NAMALWA (cell line): ENCODE measurements at regions not wholly inside any gene's neighbourhood (a gene's known extent, or its start where the extent isn't known, plus 50 kb on each side); places are given as distances from the start of the nearest gene placed in this dataset.

Experiments
- DNase-seq: peaks from one replicate; pipeline ENCODE4 v3.0.0-alpha.2; 2015; ENCODE audit warnings: low spot score

DNA sequence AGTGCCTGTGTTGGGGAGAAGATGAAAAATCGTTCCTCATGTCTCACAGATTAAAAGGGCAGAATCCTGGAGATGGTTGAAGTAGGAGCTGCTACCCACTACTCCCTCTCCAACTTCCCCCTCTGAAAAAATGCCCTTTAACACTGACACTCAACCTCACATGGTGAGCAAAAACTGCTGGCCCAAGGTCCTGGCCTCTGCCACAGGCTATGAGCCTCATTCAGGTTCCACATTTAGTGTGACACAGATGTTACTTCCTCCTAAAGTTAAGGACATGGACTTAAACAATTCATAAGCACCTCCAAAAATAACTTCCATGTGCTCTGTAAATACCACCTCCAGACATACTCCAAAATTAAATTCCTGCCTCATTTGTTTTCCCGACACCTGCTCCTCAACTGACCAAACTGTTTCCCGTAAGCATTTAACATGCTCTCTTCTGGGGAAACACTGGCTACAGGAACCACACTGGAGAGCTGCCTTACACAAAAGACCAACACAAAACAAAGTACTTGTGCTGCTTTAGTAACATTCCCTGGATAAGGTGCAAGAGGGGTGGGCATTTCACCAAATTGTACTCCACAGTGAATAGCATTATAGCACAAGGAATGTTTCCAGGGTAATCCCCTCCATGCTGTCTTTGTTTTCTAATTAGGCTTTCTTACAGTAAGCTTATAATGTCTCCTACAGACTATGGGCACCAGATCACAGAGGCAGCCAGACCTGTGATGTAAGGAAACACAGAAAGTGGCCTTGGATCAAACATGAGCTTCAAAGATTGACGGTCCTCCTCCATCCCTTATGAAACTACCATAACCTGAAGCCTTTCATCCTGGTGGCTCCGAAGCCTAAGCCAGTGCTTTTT lies 57.0 kb downstream of the PHLDA1 start:
- no peak for DNase-seq

DNA sequence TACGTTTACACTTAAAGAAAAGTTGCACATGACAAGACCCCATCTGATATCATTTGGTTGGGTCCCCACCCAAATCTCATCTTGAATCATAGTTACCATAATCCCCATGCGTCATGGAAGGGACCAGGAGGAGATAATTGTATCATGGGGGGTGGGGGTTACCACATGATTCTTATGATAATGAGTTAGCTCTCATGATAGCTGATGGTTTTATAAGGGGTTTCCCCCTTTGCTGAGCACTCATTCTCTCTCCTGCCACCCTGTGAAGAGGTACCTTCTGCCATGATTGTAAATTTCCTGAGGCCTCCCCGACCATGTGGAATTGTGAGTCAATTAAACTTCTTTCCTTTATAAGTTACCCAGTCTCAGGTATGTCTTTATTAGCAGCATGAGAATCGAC lies 60.3 kb downstream of the PHLDA1 start:
- no peak for DNase-seq

DNA sequence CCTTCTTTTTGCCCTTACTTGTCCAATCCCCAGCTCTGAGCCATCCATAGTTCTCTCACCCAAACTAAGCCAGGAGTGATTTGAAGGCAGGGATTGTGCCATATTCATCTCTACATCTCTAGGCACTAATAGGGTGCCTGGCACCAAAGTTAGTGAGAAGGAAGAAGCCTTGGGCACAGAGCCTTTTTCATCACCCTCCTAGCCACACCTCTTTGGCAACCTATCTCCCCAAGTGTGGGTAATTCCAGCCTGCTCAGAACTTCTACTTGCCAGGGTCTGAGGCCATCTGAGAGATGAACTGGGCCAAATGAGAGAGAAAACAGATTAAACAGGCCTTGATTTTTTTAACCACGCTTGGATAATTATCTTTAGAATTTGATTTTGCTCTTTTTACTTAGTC lies 61.3 kb downstream of the PHLDA1 start:
- no peak for DNase-seq

DNA sequence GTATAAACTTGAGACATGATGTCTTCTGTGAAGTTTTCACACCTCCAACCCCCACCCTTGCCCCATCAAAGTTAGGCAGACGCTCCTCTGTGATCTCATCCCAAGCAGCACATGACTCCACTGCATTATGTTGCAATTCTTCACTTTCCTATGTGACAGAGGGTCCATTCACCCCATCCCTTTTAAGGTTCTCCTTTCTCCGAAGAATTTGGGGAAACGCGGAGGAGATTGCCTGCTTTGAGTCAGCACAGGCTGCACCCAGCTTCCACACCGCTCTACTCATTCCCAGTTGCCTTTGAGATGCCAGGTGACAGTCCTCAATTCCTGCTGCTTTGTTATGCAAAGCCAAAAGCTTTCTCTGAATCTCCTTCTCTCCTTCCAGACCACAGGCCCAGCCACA lies 61.8 kb downstream of the PHLDA1 start:
- no peak for DNase-seq

DNA sequence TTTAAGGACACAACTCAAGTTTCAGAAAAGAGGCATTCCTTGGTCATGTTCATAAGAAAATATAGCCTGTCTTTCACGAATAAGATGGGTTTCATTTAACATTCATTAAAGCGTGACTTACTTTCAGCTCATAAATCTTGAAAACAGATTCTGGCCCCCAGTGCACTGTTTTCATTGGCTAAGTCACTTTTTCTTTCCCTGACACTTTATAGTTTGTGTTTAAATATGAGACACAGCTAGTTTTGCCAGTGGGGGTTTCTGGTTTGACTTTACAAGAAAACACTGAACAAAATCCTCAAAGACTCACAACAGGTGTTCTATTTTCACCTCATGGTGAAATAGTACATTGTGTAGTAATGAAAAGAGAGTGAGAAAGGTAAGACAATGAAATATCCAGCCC lies 65.9 kb downstream of the PHLDA1 start:
- no peak for DNase-seq

GRCh38 chr12:75964150-75964549 lies 67.4 kb downstream of the PHLDA1 start:
- DNase-seq = no peak

DNA sequence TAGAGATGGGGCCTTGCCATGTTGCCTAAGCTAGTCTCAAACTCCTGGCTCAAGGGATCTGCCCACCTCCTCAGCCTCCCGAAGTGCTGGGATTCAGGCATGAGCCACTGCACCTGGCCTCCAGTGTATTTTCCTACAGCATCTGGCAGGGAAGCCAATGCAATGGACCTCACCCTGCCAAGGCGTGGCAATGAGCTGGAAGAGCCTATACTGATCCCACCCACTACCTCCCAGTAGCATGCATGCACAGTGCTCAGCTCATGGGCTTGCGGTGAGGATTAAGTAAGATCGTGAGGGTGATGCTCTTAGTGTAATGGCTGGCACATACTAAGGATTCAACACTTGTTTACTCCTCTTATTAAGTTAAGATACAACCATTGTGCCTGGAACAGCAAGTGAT lies 69.7 kb downstream of the PHLDA1 start:
- DNase-seq = no peak

GRCh38 chr12:75960954-75961661 lies 70.5 kb downstream of the PHLDA1 start:
- DNase-seq = no peak

DNA sequence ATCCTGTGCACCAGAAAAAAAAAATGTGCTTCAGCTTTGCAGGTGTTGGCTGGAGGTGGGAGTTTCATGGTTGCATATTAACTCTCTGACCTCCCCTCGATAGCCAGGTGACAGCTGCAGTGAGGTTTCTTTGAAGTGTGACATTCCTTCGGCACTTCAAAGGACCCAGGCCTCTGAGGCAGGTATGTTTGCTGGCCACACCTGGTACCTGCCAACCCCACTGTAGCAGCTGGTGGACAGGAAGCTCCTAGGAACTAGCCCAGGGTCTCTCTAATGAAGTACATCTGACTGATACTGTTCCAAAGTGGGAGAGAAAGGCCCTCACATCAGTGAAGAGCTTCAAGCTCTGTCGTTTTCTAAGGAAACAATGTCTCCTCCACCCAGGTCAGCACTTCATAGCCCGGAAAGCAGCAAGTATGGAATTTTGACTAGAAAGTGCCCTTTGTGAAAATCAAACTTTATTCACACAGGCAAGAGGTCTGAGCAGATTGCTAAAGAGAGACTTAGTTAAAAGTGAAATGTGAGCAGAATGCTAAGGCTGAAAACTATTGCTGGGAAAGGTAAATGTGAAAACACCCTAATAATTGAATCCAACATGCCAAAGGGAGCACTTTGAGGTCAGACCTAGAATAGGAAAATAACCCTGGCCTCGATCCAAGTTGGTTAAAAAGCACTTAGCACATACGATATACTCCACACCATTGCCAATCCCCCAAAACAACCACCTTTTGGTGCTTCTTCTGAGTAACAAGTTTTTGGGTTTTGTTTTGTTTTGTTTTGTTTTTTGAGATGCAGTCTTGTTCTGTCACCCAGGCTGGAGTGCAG lies 71.3 kb downstream of the PHLDA1 start:
- DNase-seq = peak; percentile 15

DNA sequence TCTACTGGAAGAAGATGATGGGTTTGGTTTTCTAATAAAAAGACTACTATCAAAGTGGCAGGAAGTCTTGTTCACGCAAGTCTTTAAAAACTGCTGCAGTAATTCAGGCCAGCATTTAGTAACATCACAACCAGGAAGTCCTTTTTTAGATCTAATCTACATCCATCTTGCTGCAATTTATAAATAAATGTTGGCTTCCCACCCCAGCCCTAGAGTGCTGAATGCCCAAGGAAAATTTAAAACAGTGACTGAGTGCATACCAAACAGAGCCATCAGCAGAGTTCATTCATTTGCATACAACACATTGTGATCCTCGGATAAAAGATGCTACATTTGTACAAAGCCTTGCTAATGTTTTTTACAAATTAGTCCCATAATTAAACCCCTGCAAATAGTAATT lies 72.1 kb downstream of the PHLDA1 start:
- no peak for DNase-seq

DNA sequence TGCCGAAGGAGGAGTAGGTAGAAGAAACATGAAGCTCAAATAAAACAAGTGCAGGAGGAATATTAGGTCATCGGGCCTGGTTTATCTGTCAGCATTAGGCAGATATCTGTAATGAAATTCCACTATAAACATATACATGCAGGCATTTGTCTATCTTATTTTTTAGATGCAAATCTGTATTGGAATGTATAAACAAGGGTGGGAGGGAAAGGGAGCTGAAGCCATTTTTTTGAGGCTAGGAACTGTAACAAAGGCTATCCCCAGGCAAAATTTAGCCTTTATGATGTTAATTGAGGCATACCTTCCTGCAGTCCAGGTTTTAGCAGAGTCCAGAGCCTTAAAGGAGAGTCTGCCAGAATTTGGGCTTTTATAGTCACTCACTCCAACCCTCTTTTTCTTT lies 72.5 kb downstream of the PHLDA1 start:
- no peak for DNase-seq

GRCh38 chr12:75955251-75955650 lies 76.3 kb downstream of the PHLDA1 start:
- no peak for DNase-seq

- DNase-seq = no peak
Measured at GRCh38 chr12:75954749-75955148, 76.8 kb downstream of the PHLDA1 start.

GRCh38 chr12:75954041-75954440 lies 77.5 kb downstream of the PHLDA1 start:
- DNase-seq = no peak

DNA sequence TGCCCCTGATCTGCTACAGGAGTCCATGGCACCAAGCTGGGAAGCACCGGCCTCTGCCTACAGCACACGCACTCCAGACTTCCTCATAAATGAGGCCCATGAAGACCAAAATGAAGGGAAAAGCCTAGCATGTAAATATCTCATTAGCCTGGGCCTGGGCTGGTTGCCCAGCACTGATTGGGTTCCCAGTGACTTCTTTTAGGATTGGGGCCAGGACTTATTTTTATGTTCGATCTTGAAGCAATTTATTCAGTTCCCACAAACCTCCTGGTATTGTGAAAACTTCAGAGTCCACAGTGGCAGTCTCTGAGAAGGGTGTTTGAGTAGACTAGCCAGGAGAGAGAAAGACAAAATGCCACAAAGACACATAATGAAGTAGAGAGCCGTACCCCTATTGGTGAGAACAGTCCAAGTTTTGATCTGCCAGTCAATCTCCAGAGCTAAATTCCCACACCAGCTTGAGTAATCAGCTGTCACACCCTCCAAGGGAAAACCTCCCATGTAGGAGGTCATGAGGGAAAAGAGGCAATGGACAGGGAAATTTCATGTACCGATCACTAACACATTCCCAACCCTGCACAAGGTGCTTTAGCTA lies 78.2 kb downstream of the PHLDA1 start:
- DNase-seq = no peak

GRCh38 chr12:75951399-75952278 lies 79.9 kb downstream of the PHLDA1 start:
- no peak for DNase-seq

DNA sequence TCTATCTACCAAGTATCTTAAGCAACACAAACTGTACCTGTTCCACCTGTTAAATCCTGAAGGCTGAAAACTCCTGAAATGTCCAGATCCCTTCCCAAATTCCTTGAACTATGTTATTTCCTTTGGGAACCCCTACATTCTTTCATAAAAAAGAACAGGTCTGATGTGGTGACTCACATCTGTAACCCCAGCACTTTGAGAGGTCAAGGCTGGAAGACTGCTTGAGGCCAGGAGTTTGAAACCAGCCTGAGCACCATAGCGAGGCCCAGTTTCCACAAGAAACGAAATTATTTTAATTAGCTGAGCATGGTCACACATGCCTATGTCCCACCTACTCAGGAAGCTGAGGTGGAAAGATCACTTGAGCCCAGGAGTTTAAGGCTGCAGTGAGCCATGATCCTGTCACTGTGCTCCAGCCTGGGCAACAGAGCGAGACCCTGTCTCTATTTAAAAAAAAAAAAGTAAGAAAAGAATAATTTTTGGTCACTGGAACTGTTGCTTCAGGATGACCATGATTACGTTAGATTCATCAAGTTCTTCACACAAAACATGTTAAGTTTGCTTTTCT lies 84.3 kb downstream of the PHLDA1 start:
- no peak for DNase-seq

GRCh38 chr12:75945581-75945980 lies 86.0 kb downstream of the PHLDA1 start:
- no peak for DNase-seq

DNA sequence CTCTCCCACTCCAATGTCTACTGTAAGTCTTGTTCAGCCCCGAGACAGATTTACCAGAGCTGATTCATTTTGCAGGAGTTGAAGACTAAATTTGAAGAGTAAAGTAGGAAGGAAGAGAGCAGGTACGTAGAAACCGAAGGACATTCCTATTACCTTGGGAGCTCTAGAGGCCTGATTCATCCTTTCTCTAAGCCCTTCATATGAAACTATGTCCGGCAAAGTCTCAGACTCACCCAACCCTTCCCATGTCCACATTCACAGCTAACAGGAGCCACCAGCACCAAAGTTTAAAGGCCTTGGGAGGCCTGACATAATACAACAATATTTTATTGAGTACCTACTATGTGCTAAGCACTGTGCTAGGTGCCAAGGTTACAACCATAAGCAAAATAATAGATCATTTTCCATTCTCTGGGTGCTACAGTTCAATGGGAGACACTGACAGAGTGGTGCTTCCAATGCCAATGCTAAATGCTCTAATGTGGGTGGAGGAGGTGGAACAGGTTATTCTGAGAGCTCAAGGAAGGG lies 86.6 kb downstream of the PHLDA1 start:
- no peak for DNase-seq

GRCh38 chr12:75944097-75944904 lies 87.3 kb downstream of the PHLDA1 start:
- peak; percentile 63 for DNase-seq
